Epithelial cell of prostate (primary cell): ENCODE measurements at regions not wholly inside any gene's neighbourhood (a gene's known extent, or its start where the extent isn't known, plus 50 kb on each side); places are given as distances from the start of the nearest gene placed in this dataset.
"Not testable (repeated sequence)": the region's sequence is repeated elsewhere in the genome, so short reads cannot be mapped to it uniquely, and the experiment has no call there.

Experiments
- DNase-seq: peaks from one replicate; pipeline ENCODE4 v3.0.0-alpha.2; 2011; ENCODE audit warnings: low read depth, low spot score
- H3K27ac ChIP-seq: fragments of 450-650 bp; 2 replicates; pipeline ENCODE4 v1.5.1; 2017; ENCODE audit warnings: mild to moderate bottlenecking

DNA sequence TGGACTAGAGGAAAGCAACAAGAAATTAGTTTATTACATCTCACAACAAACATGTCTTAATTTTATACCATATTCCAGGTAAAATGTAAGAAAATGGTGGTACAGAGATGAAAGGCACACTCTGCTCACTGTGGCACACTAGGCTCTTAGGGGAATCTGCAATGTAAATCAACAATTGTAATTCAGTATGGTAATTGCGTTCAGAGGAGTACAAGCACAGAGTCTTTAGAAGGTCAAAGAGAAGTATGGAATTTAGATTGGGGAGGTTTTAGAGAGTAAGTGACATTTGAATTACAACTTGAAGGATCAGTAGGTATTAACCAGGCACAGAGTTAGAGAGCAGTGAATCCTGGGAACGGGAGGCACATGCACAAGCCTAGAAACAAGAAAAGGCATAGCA is 694.0 kb upstream of the USP15 start:
- H3K27ac ChIP-seq = no peak overlapping the region

DNA sequence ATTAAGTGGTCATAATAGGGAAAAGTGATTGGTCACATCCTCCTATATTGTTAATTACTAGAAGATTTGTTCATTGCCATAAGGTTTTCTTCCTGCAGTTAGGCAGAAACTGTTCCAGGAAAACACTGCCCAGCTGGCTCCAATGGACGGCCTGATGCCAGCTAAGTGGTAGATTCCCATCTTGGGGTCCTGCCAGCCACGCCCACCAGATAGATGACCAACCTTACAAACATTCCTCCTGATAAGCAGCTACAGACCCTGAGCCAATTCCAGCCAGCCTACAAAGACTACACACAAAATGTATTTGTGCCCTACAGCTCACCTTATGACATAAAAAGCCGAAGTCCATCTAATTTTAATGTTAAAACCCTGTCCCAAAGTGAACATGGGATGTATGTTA is 685.9 kb upstream of the USP15 start:
- DNase-seq = no peak
- H3K27ac ChIP-seq = no peak overlapping the region

More for the DNA sequence above, 694.0 kb upstream of the USP15 start:
- no peak for DNase-seq

DNA sequence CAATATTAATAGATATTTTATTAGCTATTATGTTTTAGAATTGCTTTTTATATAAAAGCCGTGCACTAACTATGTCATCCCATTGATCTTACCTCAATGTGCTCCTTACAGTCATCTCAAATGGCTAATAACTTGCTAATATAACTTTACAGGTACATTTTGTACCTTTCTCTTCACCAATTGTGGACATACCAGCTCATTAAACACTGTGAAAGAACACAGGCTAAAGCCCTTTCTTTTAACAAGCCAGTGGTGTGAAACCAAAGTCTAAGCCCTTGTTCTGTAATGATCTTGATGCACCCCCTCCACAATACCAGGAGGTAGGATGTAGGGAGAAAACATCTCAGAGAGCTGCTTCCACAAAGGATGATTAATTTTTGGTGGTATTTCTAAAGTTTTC is 675.3 kb upstream of the USP15 start:
- H3K27ac ChIP-seq = no peak overlapping the region
- DNase-seq = no peak

DNA sequence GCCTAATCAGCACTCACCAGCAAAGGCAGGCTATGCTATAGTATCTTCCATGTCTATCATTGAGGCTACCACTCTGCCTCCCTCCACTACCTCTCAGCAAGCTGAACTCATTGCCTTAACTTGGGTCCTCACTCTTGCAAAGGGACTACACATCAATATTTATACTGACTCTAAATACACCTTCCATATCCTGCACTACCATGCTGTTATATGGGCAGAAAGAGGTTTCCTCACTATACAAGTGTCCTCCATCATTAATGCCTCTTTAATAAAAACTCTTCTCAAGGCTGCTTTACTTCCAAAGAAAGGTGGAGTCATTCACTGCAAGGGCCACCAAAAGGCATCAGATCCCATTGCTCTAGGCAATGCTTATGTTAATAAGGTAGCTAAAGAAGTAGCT is 669.3 kb upstream of the USP15 start:
- not testable (repeated sequence) for H3K27ac ChIP-seq, DNase-seq

DNA sequence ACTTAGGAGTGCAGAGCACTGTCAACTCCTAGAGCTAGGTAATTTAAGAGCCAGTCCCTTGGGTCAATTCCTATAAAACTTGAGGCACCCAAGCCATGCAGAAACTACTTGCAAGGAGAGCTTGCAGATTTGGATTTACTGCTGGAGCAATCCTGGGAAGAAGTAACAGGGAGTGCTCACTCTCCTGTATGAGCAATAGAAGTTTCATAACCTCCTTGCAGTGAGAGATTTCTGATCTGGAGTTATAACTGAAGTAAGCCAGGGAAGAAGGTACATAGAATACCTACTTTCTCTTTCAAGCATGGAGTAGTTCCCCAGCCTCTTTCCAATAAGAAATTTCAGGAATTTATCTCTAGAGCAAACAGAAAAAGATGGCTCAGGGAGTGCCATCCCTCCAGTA is 650.1 kb upstream of the USP15 start:
- H3K27ac ChIP-seq = no peak overlapping the region
- DNase-seq = no peak

DNA sequence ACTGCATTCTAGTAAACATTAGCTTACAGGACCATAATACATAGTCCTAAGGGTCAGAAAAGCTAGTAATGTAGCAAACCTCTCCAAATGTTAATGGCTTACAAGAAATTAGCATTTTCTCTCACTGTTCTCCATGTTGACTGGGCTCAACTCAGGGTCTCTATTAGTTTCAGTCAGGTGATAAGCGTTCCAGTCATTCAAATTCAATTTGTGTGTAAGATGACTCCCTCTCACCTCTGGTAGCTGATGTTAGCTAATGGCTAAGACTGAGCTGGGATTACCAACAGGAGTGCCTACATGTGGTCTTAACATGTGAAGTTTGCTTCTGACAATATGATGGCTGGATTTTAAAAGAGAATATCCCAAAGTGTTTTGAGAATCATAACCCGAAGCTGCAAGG is 630.5 kb upstream of the USP15 start:
- no peak for DNase-seq
- H3K27ac ChIP-seq = no peak overlapping the region

DNA sequence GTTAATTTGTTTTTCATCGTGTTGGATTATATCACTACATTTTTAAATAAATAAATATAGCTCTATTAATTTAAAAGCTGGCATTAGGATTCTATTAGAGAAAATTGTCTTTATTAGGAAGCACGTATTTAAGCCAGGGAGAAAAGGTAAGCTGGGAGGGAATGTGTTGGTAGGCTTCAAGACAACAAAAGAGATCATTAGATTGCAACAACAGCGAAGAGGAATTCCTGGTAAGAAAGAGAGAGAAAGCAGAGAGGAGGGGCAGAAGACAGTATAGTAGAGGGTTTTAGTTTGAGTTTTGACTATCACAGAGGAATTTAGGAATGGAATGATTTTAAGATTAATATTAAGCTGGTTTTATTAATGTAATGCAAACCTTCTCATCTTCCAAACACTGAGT is 613.6 kb upstream of the USP15 start:
- H3K27ac ChIP-seq = no peak overlapping the region
- DNase-seq = no peak

DNA sequence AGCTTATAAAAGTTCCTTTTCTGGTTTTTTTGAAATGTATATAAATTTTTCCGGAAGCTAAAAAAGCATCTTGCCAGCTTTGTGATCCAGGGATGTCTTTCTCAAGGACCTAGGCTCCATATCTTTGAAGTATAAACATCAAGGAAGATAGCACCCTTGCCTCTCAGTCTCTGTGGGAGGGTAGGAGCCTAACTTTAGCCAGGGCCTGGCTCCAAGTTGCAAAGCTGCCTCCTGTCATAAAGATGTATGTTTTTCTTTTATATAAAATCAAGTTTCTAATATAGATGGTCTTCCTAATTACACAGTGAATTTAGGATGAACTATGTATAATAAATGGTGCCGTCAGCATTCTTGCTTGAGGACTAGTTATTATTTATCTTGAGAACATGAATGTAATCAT is 612.6 kb upstream of the USP15 start:
- DNase-seq = no peak
- H3K27ac ChIP-seq = no peak overlapping the region

DNA sequence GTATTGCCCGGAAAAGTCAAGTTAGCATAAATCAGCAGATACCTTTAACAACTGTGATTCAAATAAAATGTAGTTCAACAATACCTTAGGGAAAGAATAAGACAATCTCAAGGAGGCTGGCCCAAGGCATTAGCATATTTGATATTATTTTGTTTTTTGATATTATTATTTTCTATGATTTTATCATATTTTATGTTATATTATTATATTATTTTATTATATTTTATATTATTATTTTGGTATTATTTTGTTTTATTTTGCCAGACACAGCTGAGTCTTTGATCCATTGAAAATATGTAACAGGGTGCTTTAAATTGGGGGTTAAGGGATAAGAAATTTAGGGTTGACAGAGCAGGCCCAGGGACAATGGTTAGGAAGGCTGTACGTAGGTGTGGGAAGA is 607.9 kb upstream of the USP15 start:
- DNase-seq = no peak
- H3K27ac ChIP-seq = no peak overlapping the region

DNA sequence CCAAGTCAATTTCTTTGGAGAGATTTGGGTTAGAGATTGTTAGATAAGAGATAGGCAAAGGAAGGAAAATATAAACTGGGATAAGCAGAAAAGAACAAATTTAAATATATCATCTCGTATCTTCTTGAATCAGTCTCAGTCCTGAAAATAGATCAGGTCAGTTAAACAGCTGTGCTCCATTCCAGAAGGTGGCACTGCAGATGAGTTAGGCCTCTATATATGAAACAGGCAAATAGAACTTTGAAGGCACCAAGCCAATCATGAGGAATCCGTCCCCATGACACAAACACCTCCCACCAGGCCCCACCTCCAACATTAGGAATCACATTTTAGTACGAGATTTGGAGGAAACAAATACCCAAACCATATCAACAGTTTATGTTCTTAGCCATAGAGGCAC is 605.5 kb upstream of the USP15 start:
- no peak for DNase-seq
- H3K27ac ChIP-seq = no peak overlapping the region

DNA sequence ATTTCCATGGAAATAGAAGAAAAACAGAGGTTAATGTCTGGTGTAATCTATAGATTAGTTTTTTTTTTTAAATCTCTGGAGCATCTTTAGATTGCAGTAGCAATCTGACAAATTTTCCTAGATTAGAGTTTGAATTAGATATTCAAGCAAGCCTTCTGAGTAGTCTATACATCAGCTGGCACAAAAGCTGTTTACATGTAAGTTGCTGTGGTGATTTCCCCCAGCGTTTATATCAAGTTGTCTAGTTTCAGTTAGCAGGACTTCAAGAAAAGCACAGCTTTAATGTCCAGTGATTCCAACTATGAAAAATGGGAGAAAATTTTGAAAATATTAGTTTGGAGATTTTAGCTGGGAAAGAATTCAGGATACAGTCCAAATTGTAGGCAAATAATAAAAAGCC is 605.0 kb upstream of the USP15 start:
- no peak for DNase-seq
- no peak overlapping the region for H3K27ac ChIP-seq

DNA sequence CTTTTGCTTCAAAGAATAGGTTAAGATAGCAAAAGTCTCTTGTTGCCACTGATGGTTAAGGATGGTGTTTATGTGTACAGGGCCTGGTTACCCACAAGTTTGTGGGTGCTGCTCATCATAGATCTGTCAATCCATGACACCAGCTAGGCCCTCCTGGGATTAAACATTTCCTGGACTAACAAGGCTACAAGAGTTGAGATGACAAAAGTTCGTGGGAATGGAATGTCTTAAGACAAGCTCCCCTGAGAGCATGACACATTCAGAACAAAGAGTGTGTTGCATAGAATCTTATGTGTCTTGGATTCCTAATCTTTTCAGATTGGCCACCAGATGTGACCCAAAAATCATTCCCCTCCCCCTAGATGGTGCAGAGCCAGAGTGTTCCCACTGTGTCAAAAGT is 592.5 kb upstream of the USP15 start:
- H3K27ac ChIP-seq = no peak overlapping the region
- no peak for DNase-seq

DNA sequence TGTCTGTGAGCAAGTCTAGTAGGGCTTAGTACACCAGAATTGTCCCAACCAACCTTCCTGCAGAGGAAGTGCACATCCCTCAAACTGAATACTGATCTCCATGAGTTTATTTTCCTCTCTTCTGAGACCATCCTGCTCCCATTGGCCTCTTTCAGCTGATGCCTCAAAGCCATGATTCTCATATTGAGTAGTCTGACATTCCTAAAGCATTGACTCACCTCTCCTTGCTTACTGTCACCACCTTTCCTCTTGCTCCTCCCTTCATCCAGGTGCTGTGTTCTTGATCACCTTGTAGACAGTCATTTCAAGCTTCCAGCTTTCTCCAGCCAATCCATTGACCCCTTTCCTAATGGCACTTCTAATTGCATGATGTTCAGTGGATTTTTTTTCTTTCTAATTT is 583.7 kb upstream of the USP15 start:
- H3K27ac ChIP-seq = no peak overlapping the region
- no peak for DNase-seq

DNA sequence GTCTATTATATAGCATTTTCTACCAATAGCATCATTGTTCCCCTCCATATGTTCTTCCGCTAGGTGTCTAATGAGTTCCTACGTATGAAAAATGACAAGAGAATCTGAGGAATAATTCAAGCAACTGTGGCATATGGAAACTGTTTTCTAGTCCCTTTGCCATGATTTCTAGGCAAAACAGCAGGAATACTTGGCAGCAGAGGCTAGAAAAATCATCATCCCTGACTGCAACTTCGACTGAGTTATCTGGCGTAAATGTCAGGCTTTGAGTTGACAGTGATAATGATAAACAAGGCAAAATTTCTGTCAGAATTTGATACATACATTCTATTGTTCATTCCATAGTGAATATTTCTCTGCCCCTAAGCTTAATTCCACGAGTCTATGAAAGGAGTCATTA is 572.8 kb upstream of the USP15 start:
- DNase-seq = no peak
- H3K27ac ChIP-seq = no peak overlapping the region

DNA sequence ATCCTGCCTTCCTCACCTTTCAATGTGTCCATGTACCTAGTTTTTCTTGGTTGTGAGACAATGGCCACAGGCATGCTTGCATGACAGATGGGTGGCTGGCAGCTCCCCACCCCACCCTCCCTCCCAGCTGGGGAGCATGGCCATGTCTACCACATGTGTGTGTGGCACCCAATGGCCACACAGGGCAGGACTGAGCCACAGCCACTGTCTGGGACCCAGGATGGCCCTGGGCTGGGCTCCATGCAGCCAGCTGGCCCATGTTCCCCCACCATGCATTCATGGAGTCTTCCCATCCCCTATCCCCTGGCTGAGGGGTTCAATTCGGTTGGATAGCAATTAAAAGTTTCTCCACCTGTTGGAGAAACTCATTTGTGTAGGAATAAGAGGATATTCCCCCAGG is 566.0 kb upstream of the USP15 start:
- DNase-seq = no peak
- H3K27ac ChIP-seq = no peak overlapping the region

DNA sequence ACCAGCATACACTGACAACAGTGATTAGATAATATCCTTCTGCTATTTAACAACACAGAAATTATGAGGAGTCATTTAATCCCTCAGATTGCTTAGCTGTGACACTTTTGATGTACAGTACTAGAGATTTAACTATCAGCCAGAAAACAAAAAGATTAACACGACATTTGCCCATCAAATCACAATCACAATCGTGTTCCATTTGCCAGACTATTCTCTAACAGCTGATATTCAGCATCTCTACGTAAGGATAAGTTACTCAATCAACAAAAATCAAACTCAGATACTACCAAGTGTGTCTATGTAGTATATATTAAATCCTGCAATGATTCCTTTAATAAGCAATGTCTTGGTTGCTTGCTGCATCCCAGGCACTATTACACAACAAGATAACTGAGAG is 558.7 kb upstream of the USP15 start:
- DNase-seq = no peak
- no peak overlapping the region for H3K27ac ChIP-seq

DNA sequence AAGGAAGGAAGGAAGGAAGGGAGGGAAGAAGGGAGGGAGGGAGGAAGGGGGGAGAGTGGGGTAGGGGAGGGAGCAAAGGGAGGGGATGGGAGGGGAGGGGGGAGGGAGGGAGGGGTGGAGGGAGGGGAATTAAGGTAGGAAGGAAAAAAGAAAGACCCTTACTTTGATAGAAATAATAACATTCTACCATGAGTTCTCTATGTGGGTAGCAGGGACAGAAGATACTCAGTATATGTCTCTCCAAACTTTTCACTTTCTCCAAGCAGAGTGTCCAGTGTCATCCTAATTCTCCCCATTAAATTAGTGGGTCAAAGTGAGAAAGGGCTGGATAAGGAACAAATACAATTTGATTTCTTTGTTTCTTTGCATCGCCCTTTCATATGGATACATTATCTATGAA is 553.4 kb upstream of the USP15 start:
- H3K27ac ChIP-seq = no peak overlapping the region

DNA sequence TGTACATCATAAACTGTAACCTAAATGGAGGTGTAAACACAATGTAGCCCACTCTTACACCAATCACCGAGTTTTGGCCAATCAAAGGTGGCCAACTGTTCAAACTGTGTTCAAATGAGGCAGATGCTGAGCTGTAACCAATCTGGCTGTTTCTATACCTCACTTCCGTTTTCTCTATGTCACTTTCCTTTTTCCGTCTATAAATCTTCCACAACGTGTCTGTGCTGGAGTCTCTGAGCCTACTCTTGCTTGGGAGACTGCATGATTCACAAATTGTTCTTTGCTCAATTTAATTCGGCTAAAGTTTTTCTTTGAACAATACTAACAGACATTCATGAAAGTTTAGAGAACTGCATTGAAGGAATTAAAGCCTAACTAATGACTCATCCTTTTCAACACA is 547.1 kb upstream of the USP15 start:
- no peak for DNase-seq

More for the DNA sequence above, 553.4 kb upstream of the USP15 start:
- no peak for DNase-seq

DNA sequence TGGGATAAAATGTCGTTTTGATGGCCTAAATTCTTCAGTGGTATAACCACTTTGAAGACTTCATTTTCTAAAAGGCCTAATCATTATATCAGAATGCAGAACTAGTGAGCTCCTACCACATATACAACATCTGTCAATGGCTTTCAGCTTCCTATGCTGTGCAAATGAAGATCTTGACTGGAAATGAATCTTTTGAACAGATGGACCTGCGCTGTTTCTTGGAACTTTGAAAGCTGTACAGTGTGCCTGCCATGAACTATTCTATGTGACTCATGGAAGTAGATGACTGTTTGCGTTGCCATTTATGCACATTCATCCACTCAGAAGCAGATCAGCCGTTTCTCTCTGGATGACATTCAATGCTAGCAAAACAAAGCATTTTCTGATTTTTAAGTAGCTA is 542.2 kb upstream of the USP15 start:
- no peak overlapping the region for H3K27ac ChIP-seq
- no peak for DNase-seq

More for the DNA sequence above, 547.1 kb upstream of the USP15 start:
- H3K27ac ChIP-seq = no peak overlapping the region

DNA sequence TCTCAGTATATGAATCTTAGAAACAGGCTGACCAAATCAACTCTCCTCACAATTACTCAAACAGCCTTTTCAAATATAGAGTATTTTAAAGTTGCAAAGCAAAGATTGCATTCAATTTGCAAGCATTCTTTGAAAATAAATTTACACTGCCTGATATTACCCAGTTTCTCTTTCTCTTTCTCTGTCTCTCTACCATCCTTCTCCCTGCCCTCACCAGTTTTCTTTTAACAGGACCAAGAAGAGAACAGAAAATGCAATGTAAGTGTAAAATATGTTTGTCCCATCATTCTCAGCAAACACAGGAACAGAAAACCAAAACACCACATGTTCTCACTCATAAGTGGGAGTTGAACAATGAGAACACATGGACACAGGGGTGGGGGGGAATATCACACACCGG is 520.3 kb upstream of the USP15 start:
- no peak overlapping the region for H3K27ac ChIP-seq
- DNase-seq = no peak

DNA sequence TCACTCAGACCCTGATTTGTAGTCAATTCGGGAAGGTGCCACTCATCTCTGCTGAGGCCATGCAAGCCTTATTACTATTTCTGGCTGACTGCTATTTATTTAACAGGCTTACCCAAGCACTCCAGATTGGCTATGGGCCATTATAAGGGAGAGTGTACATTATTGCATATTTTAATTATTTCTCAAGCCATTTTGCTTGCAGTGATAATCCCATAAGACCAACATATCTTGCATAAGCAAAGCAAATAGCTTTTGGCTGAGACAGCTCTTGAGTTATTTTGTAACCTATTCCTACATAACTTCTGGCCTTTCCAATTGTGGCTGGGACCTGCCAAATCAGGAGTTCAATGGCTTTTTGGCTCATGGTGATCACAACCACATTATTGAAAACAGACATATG is 509.6 kb upstream of the USP15 start:
- no peak for DNase-seq
- no peak overlapping the region for H3K27ac ChIP-seq

DNA sequence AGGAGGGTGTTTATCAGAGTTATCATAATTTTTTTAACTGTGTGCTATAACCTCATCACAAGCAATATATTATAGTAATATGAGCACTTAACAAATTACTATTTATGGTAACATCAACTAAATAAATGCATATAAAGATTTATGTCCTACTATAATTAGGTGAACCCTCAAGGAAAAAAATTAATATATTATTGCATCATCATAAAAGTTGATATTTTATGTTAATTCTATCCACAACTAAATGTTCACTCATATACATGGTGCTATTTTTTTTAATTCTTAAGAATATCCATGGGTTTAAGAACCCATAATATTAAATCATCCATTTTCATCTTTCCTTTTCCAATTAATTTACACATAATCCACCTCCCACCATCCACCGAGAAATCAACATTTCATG is 506.0 kb upstream of the USP15 start:
- H3K27ac ChIP-seq = no peak overlapping the region
- DNase-seq = no peak

DNA sequence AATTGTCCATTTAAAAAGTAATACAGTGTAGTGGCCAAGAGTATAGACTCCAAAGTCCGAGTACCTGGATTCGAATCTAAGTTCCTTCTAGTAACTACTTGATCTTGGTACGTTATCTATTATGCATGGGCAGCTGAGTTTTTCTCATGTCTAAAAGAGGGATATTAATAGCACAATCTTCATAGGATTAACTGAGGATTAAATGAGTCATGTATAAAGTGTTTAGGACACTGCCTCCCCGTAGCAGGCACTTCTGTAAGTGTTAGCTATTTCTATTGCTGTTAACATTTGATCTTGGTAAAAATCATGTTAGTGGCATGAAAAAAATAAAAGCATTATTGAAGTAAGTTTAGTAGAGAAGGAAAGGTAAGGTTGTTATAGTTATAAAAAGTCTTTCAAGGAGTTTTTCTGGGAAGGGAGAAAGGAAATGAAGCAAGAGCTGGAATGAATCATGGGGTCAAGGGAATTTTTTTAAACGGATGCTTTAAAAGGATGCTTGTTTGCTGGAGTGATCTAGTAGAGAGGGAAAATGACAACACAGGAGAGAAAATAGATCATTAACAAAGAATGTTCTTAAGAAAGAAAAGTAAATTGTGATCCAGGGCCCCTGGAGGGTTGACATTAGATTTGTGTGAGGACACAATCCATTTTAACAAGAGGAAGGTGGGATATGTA is 502.2 kb upstream of the USP15 start:
- no peak overlapping the region for H3K27ac ChIP-seq
- DNase-seq = no peak
